ENCODE measurements at regions not wholly inside any gene's neighbourhood (a gene's known extent, or its start where the extent isn't known, plus 50 kb on each side); places are given as distances from the start of the nearest gene placed in this dataset.

- TF ChIP-seq CTCF (IDR thresholded peaks at IDR 0.05; ENCODE audit: insufficient read depth, low read length) = no peak
- TF ChIP-seq, protein P1, sequence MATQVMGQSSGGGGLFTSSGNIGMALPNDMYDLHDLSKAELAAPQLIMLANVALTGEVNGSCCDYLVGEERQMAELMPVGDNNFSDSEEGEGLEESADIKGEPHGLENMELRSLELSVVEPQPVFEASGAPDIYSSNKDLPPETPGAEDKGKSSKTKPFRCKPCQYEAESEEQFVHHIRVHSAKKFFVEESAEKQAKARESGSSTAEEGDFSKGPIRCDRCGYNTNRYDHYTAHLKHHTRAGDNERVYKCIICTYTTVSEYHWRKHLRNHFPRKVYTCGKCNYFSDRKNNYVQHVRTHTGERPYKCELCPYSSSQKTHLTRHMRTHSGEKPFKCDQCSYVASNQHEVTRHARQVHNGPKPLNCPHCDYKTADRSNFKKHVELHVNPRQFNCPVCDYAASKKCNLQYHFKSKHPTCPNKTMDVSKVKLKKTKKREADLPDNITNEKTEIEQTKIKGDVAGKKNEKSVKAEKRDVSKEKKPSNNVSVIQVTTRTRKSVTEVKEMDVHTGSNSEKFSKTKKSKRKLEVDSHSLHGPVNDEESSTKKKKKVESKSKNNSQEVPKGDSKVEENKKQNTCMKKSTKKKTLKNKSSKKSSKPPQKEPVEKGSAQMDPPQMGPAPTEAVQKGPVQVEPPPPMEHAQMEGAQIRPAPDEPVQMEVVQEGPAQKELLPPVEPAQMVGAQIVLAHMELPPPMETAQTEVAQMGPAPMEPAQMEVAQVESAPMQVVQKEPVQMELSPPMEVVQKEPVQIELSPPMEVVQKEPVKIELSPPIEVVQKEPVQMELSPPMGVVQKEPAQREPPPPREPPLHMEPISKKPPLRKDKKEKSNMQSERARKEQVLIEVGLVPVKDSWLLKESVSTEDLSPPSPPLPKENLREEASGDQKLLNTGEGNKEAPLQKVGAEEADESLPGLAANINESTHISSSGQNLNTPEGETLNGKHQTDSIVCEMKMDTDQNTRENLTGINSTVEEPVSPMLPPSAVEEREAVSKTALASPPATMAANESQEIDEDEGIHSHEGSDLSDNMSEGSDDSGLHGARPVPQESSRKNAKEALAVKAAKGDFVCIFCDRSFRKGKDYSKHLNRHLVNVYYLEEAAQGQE (IDR thresholded peaks at IDR 0.05; ENCODE audit: insufficient replicate concordance, low read depth) = no peak
- no peak for TF ChIP-seq SPI1 (IDR thresholded peaks at IDR 0.05; ENCODE audit: borderline replicate concordance, low read depth)
Measured at GRCh38 chr4:96316776-96317175, 476.9 kb downstream of the PDHA2 start.

Data from HL-60 (cell line).